SK-N-SH (cell line): ENCODE measurements at regions not wholly inside any gene's neighbourhood (a gene's known extent, or its start where the extent isn't known, plus 50 kb on each side); places are given as distances from the start of the nearest gene placed in this dataset.

ENCODE experiments used
- CTCF ChIA-PET: fragments of 300-600, 350-600 bp; formaldehyde crosslinking; extraction: SDS; loops from one replicate; lab custom pipeline; 2021; lab: Yijun Ruan, JAX
- POLR2A ChIA-PET: fragments of 350-600 bp; sonication (Branson Sonifier 250); formaldehyde crosslinking; extraction: SDS; loops from one replicate; lab custom pipeline; 2020; ENCODE audit warnings: antibody characterized with exemption, inconsistent platforms; lab: Yijun Ruan, JAX
- DNase-seq: peaks from one replicate; pipeline ENCODE4 v3.0.0; 2012
- H2AFZ ChIP-seq: fragments of 200-600 bp; sonication (generic); 2 replicates; pipeline ENCODE4 v1.8.1; 2016; ENCODE audit warnings: antibody characterized with exemption, mild to moderate bottlenecking, low read depth
- H3F3A ChIP-seq: fragments of 200-600 bp; sonication (generic); replicated peaks from 2 replicates; pipeline ENCODE3; 2016; ENCODE audit warnings: antibody characterized with exemption, mild to moderate bottlenecking; ENCODE audit not compliant: insufficient read depth
- H3K27ac ChIP-seq, 2 experiments: fragments of 200-500 bp in 1 of 2; fragments of 200-600 bp in 1 of 2; sonication (Bioruptor generic) in 1 of 2; sonication (generic), shearing (Covaris generic) in 1 of 2; 2 replicates each; pipeline versions ENCODE4 v1.5.1 to v1.6.1; 2014 to 2016; ENCODE audit warnings: low read depth in 2 of 2, inconsistent platforms in 1 of 2, low read length in 1 of 2, mild to moderate bottlenecking in 1 of 2, mixed read lengths in 1 of 2
- H3K27me3 ChIP-seq: fragments of 200-600 bp; sonication (generic), shearing (Covaris generic); 2 replicates; pipeline ENCODE4 v1.6.1; 2016; ENCODE audit warnings: mixed run types; ENCODE audit not compliant: insufficient read depth
- H3K36me3 ChIP-seq, 2 experiments: fragments of 200-500 bp in 1 of 2; fragments of 200-600 bp in 1 of 2; sonication (Bioruptor generic) in 1 of 2; sonication (generic) in 1 of 2; replicated peaks in 1 of 2; 2 replicates each; pipeline versions ENCODE3 to v1.5.1; 2014 to 2016; ENCODE audit warnings: low read length in 1 of 2, mild to moderate bottlenecking in 1 of 2; ENCODE audit not compliant: insufficient read depth in 2 of 2, control insufficient read depth in 1 of 2
- H3K4me1 ChIP-seq, 2 experiments: fragments of 200-500 bp in 1 of 2; fragments of 200-600 bp in 1 of 2; sonication (Bioruptor generic) in 1 of 2; sonication (generic), shearing (Covaris generic) in 1 of 2; 2 replicates each; pipeline versions ENCODE4 v1.5.1 to v1.6.1; 2014 to 2016; ENCODE audit warnings: low read depth in 1 of 2, low read length in 1 of 2, mixed run types in 1 of 2; ENCODE audit not compliant: insufficient read depth in 2 of 2, control insufficient read depth in 1 of 2
- H3K4me2 ChIP-seq: fragments of 200-600 bp; sonication (generic), shearing (Covaris generic); 2 replicates; pipeline ENCODE4 v1.6.1; 2017; ENCODE audit warnings: mixed run types
- H3K4me3 ChIP-seq, 2 experiments: fragments of 200-500 bp in 1 of 2; fragments of 200-600 bp in 1 of 2; sonication (Bioruptor generic) in 1 of 2; sonication (generic), shearing (Covaris generic) in 1 of 2; 2 replicates each; pipeline versions ENCODE4 v1.5.1 to v1.8.1; 2014 to 2016; ENCODE audit warnings: low read depth in 2 of 2, inconsistent platforms in 1 of 2, low read length in 1 of 2, mild to moderate bottlenecking in 1 of 2, mixed read lengths in 1 of 2, moderate library complexity in 1 of 2
- H3K79me2 ChIP-seq: fragments of 200-600 bp; sonication (generic); 2 replicates; pipeline ENCODE4 v1.8.1; 2017; ENCODE audit warnings: mild to moderate bottlenecking; ENCODE audit not compliant: insufficient read depth
- H3K9ac ChIP-seq: fragments of 200-600 bp; sonication (generic); 2 replicates; pipeline ENCODE4 v1.6.1; 2017; ENCODE audit warnings: mixed run types
- H3K9me2 ChIP-seq: fragments of 200-600 bp; sonication (generic); 2 replicates; pipeline ENCODE4 v1.6.1; 2017; ENCODE audit warnings: mixed run types
- H3K9me3 ChIP-seq: fragments of 200-600 bp; sonication (generic); 2 replicates; pipeline ENCODE4 v1.6.1; 2017; ENCODE audit warnings: mixed run types, mild to moderate bottlenecking, moderate library complexity
- H4K20me1 ChIP-seq: fragments of 200-600 bp; sonication (generic); 2 replicates; pipeline ENCODE4 v1.6.1; 2017; ENCODE audit warnings: mild to moderate bottlenecking, mixed run types; ENCODE audit not compliant: insufficient read depth
- CHD2 ChIP-seq: fragments of 150-350 bp; IDR thresholded peaks from 2 replicates; pipeline ENCODE4 v1.6.1; 2018; ENCODE audit warnings: low read length; ENCODE audit not compliant: partially characterized antibody
- ELF1 ChIP-seq: IDR thresholded peaks from 2 replicates; pipeline ENCODE4 v1.4.0; 2012
- EP300 ChIP-seq, 2 experiments: IDR thresholded peaks; 2 replicates each; pipeline versions ENCODE4 v1.4.0 to v1.6.1; 2012; ENCODE audit warnings: borderline replicate concordance in 1 of 2, low read depth in 1 of 2, low read length in 1 of 2
- EZH2phosphoT487 ChIP-seq: fragments of 200-600 bp; sonication (generic); IDR thresholded peaks from 2 replicates; pipeline ENCODE4 v1.6.1; 2017; ENCODE audit warnings: low read depth, mixed run types, mild to moderate bottlenecking, antibody characterized with exemption, moderate library complexity, borderline replicate concordance
- FOSL2 ChIP-seq: IDR thresholded peaks from 2 replicates; pipeline ENCODE4 v1.4.0; 2012; ENCODE audit warnings: low read depth, mild to moderate bottlenecking, moderate library complexity, borderline replicate concordance
- FOXJ3 ChIP-seq: sonication (generic); formaldehyde crosslinking; IDR thresholded peaks from 2 replicates; pipeline ENCODE4 v1.5.1; 2020; ENCODE audit warnings: mild to moderate bottlenecking, missing genetic modification reagents
- FOXM1 ChIP-seq: IDR thresholded peaks from 2 replicates; pipeline ENCODE4 v1.4.0; 2012; ENCODE audit warnings: low read depth, mild to moderate bottlenecking
- GABPA ChIP-seq: IDR thresholded peaks from 2 replicates; pipeline ENCODE4 v1.4.0; 2012; ENCODE audit warnings: low read depth, mild to moderate bottlenecking
- GATA2 ChIP-seq: sonication (generic); formaldehyde crosslinking; IDR thresholded peaks from 2 replicates; pipeline ENCODE4 v1.5.0; 2020; ENCODE audit warnings: mild to moderate bottlenecking, missing genetic modification reagents
- JUND ChIP-seq: IDR thresholded peaks from 2 replicates; pipeline ENCODE4 v1.4.0; 2012
- MXI1 ChIP-seq: IDR thresholded peaks from 2 replicates; pipeline ENCODE4 v1.6.1; 2012; ENCODE audit warnings: mild to moderate bottlenecking, low read depth, low read length, improper control_type of control experiment
- POLR2AphosphoS5 ChIP-seq: IDR thresholded peaks from 2 replicates; pipeline ENCODE4 v1.6.1; 2012; ENCODE audit warnings: low read depth, low read length
- RAD21 ChIP-seq: IDR thresholded peaks from 2 replicates; pipeline ENCODE4 v1.6.1; 2012; ENCODE audit warnings: mild to moderate bottlenecking, low read length
- SIN3A ChIP-seq: IDR thresholded peaks from 2 replicates; pipeline ENCODE4 v1.6.1; 2012; ENCODE audit warnings: low read depth, mild to moderate bottlenecking, low read length, moderate library complexity, borderline replicate concordance
- SMC3 ChIP-seq: IDR thresholded peaks from 2 replicates; pipeline ENCODE4 v1.6.1; 2012; ENCODE audit warnings: low read depth, low read length, improper control_type of control experiment
- TAF1 ChIP-seq: IDR thresholded peaks from 2 replicates; pipeline ENCODE4 v1.6.1; 2012; ENCODE audit warnings: low read depth, mild to moderate bottlenecking, low read length, moderate library complexity, borderline replicate concordance
- WGBS: methylation state at CpG from one replicate; pipeline ENCODE4 v1.1.6; 2017; ENCODE audit warnings: low lambda C conversion rate; 5-methylcytosine and 5-hydroxymethylcytosine counted together
- TF ChIP-seq, protein P1 (sequence below): IDR thresholded peaks from 2 replicates; pipeline ENCODE4 v1.4.0; 2012; ENCODE audit warnings: low read depth, borderline replicate concordance
- TF ChIP-seq, protein P2 (sequence below): IDR thresholded peaks from 2 replicates; pipeline ENCODE4 v1.4.0; 2012; ENCODE audit warnings: low read depth
- TF ChIP-seq, protein P3 (sequence below): fragments of 200-600 bp; sonication (generic); IDR thresholded peaks from 2 replicates; pipeline ENCODE4 v1.6.1; 2017; ENCODE audit warnings: antibody characterized with exemption, mild to moderate bottlenecking, moderate library complexity
- TF ChIP-seq, protein P4 (sequence below): IDR thresholded peaks from 2 replicates; pipeline ENCODE4; 2012
- TF ChIP-seq, protein P5 (sequence below): fragments of 150-350 bp; IDR thresholded peaks from 2 replicates; pipeline ENCODE4 v1.6.1; 2016; ENCODE audit warnings: mild to moderate bottlenecking, low read depth, low read length

DNA sequence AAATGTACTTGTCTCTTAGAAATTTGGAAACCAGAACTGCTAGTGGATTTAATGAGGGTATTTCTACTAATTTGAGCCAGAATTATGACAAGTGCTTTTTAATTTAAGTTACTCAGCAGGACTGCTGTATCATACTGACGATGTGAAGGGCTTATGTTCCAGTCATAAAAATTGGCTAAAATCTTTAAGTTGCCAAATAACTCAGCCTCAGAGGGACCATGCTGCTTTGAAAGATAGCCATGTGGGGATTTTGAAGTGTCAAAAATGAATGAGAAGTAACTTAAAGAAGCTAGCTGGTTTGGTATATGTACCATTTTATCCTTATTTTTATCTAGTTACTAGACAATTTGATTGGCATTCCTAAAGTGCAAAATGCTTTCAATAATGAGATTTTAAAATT, 545.0 kb downstream of the DIPK2A start (continued):
- TF ChIP-seq, protein P1, sequence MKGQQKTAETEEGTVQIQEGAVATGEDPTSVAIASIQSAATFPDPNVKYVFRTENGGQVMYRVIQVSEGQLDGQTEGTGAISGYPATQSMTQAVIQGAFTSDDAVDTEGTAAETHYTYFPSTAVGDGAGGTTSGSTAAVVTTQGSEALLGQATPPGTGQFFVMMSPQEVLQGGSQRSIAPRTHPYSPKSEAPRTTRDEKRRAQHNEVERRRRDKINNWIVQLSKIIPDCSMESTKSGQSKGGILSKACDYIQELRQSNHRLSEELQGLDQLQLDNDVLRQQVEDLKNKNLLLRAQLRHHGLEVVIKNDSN: no peak
- TF ChIP-seq TAF1 (no peak), FOSL2 (no peak)
- TF ChIP-seq, protein P2, sequence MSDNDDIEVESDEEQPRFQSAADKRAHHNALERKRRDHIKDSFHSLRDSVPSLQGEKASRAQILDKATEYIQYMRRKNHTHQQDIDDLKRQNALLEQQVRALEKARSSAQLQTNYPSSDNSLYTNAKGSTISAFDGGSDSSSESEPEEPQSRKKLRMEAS: no peak
- TF ChIP-seq, all 33 proteins: peak for 0

DNA sequence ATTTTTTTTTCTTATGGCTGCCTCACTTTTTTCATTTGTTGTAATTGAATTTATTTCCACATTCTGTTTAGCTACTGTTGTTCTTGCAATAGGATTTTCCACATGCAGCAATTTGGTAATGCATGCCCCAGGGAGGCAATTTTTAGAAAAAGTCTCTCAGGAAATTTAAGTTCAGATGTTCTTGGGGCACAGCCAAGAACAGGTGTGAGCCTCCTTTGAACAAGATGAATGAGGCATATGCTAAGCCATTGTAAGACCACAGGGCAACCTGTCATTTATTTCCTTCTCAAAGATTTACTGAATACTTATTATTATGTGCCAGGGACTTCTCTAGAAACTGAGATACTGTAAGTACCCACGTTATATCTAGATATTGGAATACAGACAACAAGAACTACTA, 549.5 kb downstream of the DIPK2A start:
- no peaks in the 10 kb centered on the region for H3F3A ChIP-seq
- POLR2A ChIA-PET: no interaction called here

DNA sequence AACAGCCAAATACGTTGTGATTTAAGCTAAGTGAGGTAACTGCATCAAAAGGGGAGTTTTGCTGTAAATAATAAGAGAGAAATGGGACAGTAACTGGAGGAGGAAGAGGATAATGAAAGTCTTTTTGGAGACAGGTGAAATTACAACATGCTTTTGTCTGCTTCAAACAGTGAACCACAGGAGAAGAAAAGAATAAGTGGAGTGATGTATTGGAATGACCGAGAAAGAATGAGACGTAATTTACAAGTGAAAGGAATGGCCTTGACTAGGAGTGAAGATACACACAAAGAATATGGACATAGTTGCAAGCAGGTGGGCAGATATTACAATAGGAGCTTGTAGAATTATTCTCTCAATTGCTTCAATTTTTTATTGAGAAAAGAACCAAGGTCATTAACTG, 550.8 kb downstream of the DIPK2A start:
- CTCF ChIA-PET: no interaction called here
- H3F3A ChIP-seq: no peaks in the 10 kb centered on the region
- no peak for TF ChIP-seq TAF1
- TF ChIP-seq, protein P3, sequence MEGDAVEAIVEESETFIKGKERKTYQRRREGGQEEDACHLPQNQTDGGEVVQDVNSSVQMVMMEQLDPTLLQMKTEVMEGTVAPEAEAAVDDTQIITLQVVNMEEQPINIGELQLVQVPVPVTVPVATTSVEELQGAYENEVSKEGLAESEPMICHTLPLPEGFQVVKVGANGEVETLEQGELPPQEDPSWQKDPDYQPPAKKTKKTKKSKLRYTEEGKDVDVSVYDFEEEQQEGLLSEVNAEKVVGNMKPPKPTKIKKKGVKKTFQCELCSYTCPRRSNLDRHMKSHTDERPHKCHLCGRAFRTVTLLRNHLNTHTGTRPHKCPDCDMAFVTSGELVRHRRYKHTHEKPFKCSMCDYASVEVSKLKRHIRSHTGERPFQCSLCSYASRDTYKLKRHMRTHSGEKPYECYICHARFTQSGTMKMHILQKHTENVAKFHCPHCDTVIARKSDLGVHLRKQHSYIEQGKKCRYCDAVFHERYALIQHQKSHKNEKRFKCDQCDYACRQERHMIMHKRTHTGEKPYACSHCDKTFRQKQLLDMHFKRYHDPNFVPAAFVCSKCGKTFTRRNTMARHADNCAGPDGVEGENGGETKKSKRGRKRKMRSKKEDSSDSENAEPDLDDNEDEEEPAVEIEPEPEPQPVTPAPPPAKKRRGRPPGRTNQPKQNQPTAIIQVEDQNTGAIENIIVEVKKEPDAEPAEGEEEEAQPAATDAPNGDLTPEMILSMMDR: no peak
- TF ChIP-seq FOXM1: no peak
- TF ChIP-seq, protein P4, sequence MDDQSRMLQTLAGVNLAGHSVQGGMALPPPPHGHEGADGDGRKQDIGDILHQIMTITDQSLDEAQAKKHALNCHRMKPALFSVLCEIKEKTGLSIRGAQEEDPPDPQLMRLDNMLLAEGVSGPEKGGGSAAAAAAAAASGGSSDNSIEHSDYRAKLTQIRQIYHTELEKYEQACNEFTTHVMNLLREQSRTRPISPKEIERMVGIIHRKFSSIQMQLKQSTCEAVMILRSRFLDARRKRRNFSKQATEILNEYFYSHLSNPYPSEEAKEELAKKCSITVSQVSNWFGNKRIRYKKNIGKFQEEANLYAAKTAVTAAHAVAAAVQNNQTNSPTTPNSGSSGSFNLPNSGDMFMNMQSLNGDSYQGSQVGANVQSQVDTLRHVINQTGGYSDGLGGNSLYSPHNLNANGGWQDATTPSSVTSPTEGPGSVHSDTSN: no peak
- no peak for TF ChIP-seq JUND
- TF ChIP-seq, protein P5, sequence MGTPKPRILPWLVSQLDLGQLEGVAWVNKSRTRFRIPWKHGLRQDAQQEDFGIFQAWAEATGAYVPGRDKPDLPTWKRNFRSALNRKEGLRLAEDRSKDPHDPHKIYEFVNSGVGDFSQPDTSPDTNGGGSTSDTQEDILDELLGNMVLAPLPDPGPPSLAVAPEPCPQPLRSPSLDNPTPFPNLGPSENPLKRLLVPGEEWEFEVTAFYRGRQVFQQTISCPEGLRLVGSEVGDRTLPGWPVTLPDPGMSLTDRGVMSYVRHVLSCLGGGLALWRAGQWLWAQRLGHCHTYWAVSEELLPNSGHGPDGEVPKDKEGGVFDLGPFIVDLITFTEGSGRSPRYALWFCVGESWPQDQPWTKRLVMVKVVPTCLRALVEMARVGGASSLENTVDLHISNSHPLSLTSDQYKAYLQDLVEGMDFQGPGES: no peak
- TF ChIP-seq, all 33 proteins: peak for 0

More for the DNA sequence above, 549.5 kb downstream of the DIPK2A start:
- no peaks in the 10 kb centered on the region for H3K9me3 ChIP-seq
- no peaks in the 10 kb centered on the region for H4K20me1 ChIP-seq
- no peaks in the 10 kb centered on the region for H3K4me1 ChIP-seq
- TF ChIP-seq EP300 (IDR thresholded peaks at IDR 0.05; ENCODE audit: borderline replicate concordance in 1 of 2, low read depth in 1 of 2, low read length in 1 of 2) (no peak), RAD21 (no peak), SMC3 (no peak), FOXJ3 (CRISPR knock-in tag) (no peak), CHD2 (no peak), GABPA (no peak), MXI1 (no peak), EZH2phosphoT487 (no peak), SIN3A (no peak), FOSL2 (no peak), POLR2AphosphoS5 (no peak), JUND (no peak), GATA2 (no peak), ELF1 (no peak)
- TF ChIP-seq, protein P4: no peak
- TF ChIP-seq, protein P2: no peak
- CTCF ChIA-PET: no interaction called here
- H2AFZ ChIP-seq: no peak overlapping the region
- WGBS: 0% methylated on average over 1 of the region's 1 CpG
- no peak overlapping the region for H3K9ac ChIP-seq
- H3K4me2 ChIP-seq: no peak overlapping the region
- H3K27ac ChIP-seq: no peak overlapping the region
- H3K9me2 ChIP-seq: no peaks in the 10 kb centered on the region
- H3K27me3 ChIP-seq: no peaks in the 10 kb centered on the region
- no peaks in the 10 kb centered on the region for H3K36me3 ChIP-seq
- DNase-seq: no peak
- H3K79me2 ChIP-seq: no peaks in the 10 kb centered on the region
- no peak overlapping the region for H3K4me3 ChIP-seq

More for the DNA sequence above, 550.8 kb downstream of the DIPK2A start:
- POLR2A ChIA-PET: no interaction called here
- Histone ChIP-seq H3K4me3 (no peak overlapping the region), H3K4me2 (no peak overlapping the region), H3K9ac (no peak overlapping the region), H3K27me3 (no peaks in the 10 kb centered on the region), H4K20me1 (no peaks in the 10 kb centered on the region), H3K27ac (no peak overlapping the region), H3K9me3 (no peaks in the 10 kb centered on the region), H2AFZ (no peak overlapping the region), H3K36me3 (no peaks in the 10 kb centered on the region), H3K4me1 (no peaks in the 10 kb centered on the region), H3K79me2 (no peaks in the 10 kb centered on the region), H3K9me2 (no peaks in the 10 kb centered on the region)
- 2% methylated on average over 3 of the region's 3 CpGs for WGBS
- no peak for DNase-seq
